Activated CD8-positive, alpha-beta memory T cell treated with anti-CD3 and anti-CD28 coated beads, Interleukin-2, amount 50 U/mL, for 24 hours (primary cell): ENCODE measurements at regions not wholly inside any gene's neighbourhood (a gene's known extent, or its start where the extent isn't known, plus 50 kb on each side); places are given as distances from the start of the nearest gene placed in this dataset.

Experiments used
- DNase-seq: peaks from one replicate; pipeline ENCODE4 v3.0.0-alpha.2; 2020; ENCODE audit errors: extremely low read depth

- DNase-seq, result no peak
These were observed 110.7 kb upstream of the SDK2 start for GRCh38 chr17:73754886-73755400.

- DNase-seq, result no peak
These were observed 113.2 kb upstream of the SDK2 start for GRCh38 chr17:73757420-73757819.

- DNase-seq, result no peak
These were observed 114.0 kb upstream of the SDK2 start for GRCh38 chr17:73758245-73758644.

GRCh38 chr17:73759324-73759723 is 115.1 kb upstream of the SDK2 start:
- DNase-seq, result no peak

- DNase-seq, result no peak
These were observed 115.6 kb upstream of the SDK2 start for GRCh38 chr17:73759734-73760438.

GRCh38 chr17:73760439-73760758 is 116.2 kb upstream of the SDK2 start:
- no peak for DNase-seq

- DNase-seq, result no peak
These were observed 121.7 kb upstream of the SDK2 start for GRCh38 chr17:73765824-73766563.

GRCh38 chr17:73767696-73768095 is 123.5 kb upstream of the SDK2 start:
- DNase-seq, result no peak

- no peak for DNase-seq
These were observed 124.4 kb upstream of the SDK2 start for GRCh38 chr17:73768691-73769090.

GRCh38 chr17:73769479-73769878 is 125.2 kb upstream of the SDK2 start:
- no peak for DNase-seq

GRCh38 chr17:73770115-73770848 is 126.0 kb upstream of the SDK2 start:
- DNase-seq, result no peak

GRCh38 chr17:73770849-73771229 is 126.6 kb upstream of the SDK2 start:
- DNase-seq, result no peak

- no peak for DNase-seq
These were observed 128.0 kb upstream of the SDK2 start for GRCh38 chr17:73772107-73772705.

GRCh38 chr17:73773702-73774101 is 129.5 kb upstream of the SDK2 start:
- DNase-seq, result no peak

- DNase-seq, result no peak
These were observed 130.6 kb upstream of the SDK2 start for GRCh38 chr17:73774852-73775251.

GRCh38 chr17:73776351-73777130 is 132.3 kb upstream of the SDK2 start:
- no peak for DNase-seq

- DNase-seq, result no peak
These were observed 132.8 kb upstream of the SDK2 start for GRCh38 chr17:73777131-73777449.

- no peak for DNase-seq
These were observed 138.0 kb upstream of the SDK2 start for GRCh38 chr17:73782231-73782630.

GRCh38 chr17:73782641-73783381 is 138.6 kb upstream of the SDK2 start:
- DNase-seq, result no peak

- DNase-seq, result no peak
These were observed 139.1 kb upstream of the SDK2 start for GRCh38 chr17:73783382-73783766.
